Right hindlimb (tissue), 1 donor: ENCODE measurements at regions not wholly inside any gene's neighbourhood (a gene's known extent, or its start where the extent isn't known, plus 50 kb on each side); places are given as distances from the start of the nearest gene placed in this dataset.

Experiments used
- DNase-seq: peaks from one replicate; pipeline ENCODE4 v3.0.0-alpha.2; 2018

- DNase-seq = no peak
Observed at GRCh38 chr22:48646216-48646925, 1181.3 kb downstream of the BRD1 start.

- DNase-seq = no peak
Observed at GRCh38 chr22:48645766-48646165, 1181.9 kb downstream of the BRD1 start.

- DNase-seq = no peak
Observed at GRCh38 chr22:48644997-48645396, 1182.7 kb downstream of the BRD1 start.

GRCh38 chr22:48644108-48644507 lies 1183.6 kb downstream of the BRD1 start:
- no peak for DNase-seq

GRCh38 chr22:48643066-48643731 lies 1184.5 kb downstream of the BRD1 start:
- DNase-seq = no peak

- DNase-seq = no peak
Observed at GRCh38 chr22:48642550-48642949, 1185.1 kb downstream of the BRD1 start.

- DNase-seq = no peak
Observed at GRCh38 chr22:48641906-48642475, 1185.7 kb downstream of the BRD1 start.

- peak; percentile 68 for DNase-seq
Observed at GRCh38 chr22:48640890-48641841, 1186.5 kb downstream of the BRD1 start.

GRCh38 chr22:48639896-48640748 lies 1187.6 kb downstream of the BRD1 start:
- DNase-seq = peak; percentile 86

GRCh38 chr22:48639021-48639795 lies 1188.5 kb downstream of the BRD1 start:
- DNase-seq = no peak

GRCh38 chr22:48637231-48637630 lies 1190.4 kb downstream of the BRD1 start:
- DNase-seq = no peak

GRCh38 chr22:48636746-48637145 lies 1190.9 kb downstream of the BRD1 start:
- DNase-seq = no peak

GRCh38 chr22:48635816-48636215 lies 1191.9 kb downstream of the BRD1 start:
- no peak for DNase-seq

- DNase-seq = no peak
Observed at GRCh38 chr22:48635031-48635430, 1192.6 kb downstream of the BRD1 start.

GRCh38 chr22:48633996-48634836 lies 1193.5 kb downstream of the BRD1 start:
- no peak for DNase-seq

- no peak for DNase-seq
Observed at GRCh38 chr22:48632646-48633246, 1194.9 kb downstream of the BRD1 start.

- DNase-seq = no peak
Observed at GRCh38 chr22:48631288-48631863, 1196.3 kb downstream of the BRD1 start.

GRCh38 chr22:48630848-48631247 lies 1196.8 kb downstream of the BRD1 start:
- DNase-seq = no peak

- DNase-seq = no peak
Observed at GRCh38 chr22:48630433-48630754, 1197.3 kb downstream of the BRD1 start.
